Gastrocnemius medialis (tissue), 4 donors: ENCODE measurements at regions not wholly inside any gene's neighbourhood (a gene's known extent, or its start where the extent isn't known, plus 50 kb on each side); places are given as distances from the start of the nearest gene placed in this dataset.

ENCODE experiments used
- ATAC-seq, 2 donors: fragments of 150-250 bp; one replicate each; pipeline ENCODE4 v1.9.1; 2016
- DNase-seq, 2 donors: peaks; one replicate each; pipeline ENCODE4 v3.0.0-alpha.2; 2019
- H3K27ac ChIP-seq, 4 donors: fragments of 200-600 bp; sonication (generic); 1 replicate in 1 of 4; 2 replicates in 3 of 4; pipeline ENCODE4 v1.5.1; 2016 to 2018; ENCODE audit warnings: mild to moderate bottlenecking in 2 of 4, moderate library complexity in 1 of 4
- H3K27me3 ChIP-seq, 3 donors: fragments of 200-600 bp; sonication (generic) in 2 of 3; 1 replicate in 1 of 3; 2 replicates in 2 of 3; pipeline versions ENCODE4 v1.5.1 to v1.6.0; 2016 to 2019; ENCODE audit warnings: mild to moderate bottlenecking in 1 of 3, moderate library complexity in 1 of 3
- H3K36me3 ChIP-seq, 2 donors: fragments of 200-600 bp; sonication (generic) in 1 of 2; one replicate each; pipeline ENCODE4 v1.5.1; 2017 to 2018
- H3K4me1 ChIP-seq, 2 donors: fragments of 200-600 bp; sonication (generic) in 1 of 2; one replicate each; pipeline ENCODE4 v1.5.1; 2016 to 2017; ENCODE audit warnings: mild to moderate bottlenecking in 2 of 2
- H3K4me3 ChIP-seq, 4 donors: fragments of 200-600 bp; sonication (generic) in 3 of 4; 1 replicate in 1 of 4; 2 replicates in 3 of 4; pipeline ENCODE4 v1.5.1; 2016 to 2019; ENCODE audit warnings: mild to moderate bottlenecking in 2 of 4
- H3K9me3 ChIP-seq, 3 donors: fragments of 200-600 bp; sonication (generic) in 2 of 3; 1 replicate in 1 of 3; 2 replicates in 2 of 3; pipeline ENCODE4 v1.5.1; 2016 to 2019
- CTCF ChIP-seq, 5 experiments: fragments of 450-650 bp in 3 of 5; fragments of 200-600 bp in 2 of 5; sonication (generic) in 2 of 5; IDR thresholded peaks in 4 of 5; conservative IDR thresholded peaks in 1 of 5; 1 replicate in 4 of 5; 2 replicates in 1 of 5; pipeline ENCODE4 v1.5.1; 2016 to 2019; ENCODE audit warnings: antibody characterized with exemption in 5 of 5, mild to moderate bottlenecking in 3 of 5, moderate library complexity in 3 of 5
- POLR2A ChIP-seq, 2 donors: fragments of 450-650 bp; IDR thresholded peaks; one replicate each; pipeline ENCODE4 v1.6.1; 2017; ENCODE audit warnings: antibody characterized with exemption in 2 of 2, mild to moderate bottlenecking in 2 of 2, moderate library complexity in 2 of 2
- in situ Hi-C, 4 donors: fragments of 200-750 bp; cut with MboI; loops; one replicate each; pipeline versions ENCODE4 v1.15.0 to v1.8.0; 2017; ENCODE audit warnings: low sequenced_read_pairs in 4 of 4
- intact Hi-C: fragments of 100-400 bp; cut with DNase I; formaldehyde crosslinking; loops from one replicate; pipeline ENCODE4 v1.15.1; 2023; ENCODE audit warnings: low total_unique reads

- DNase-seq (no peak), ATAC-seq (no peak)
- H3K4me1 ChIP-seq, result no peaks in the 10 kb centered on the region
- intact Hi-C loops, result no loop called here
- H3K9me3 ChIP-seq, result no peaks in the 10 kb centered on the region
- no peaks in the 10 kb centered on the region for H3K27me3 ChIP-seq
- no peak overlapping the region for H3K27ac ChIP-seq
- in situ Hi-C loops, result no loop called here
- no peak overlapping the region for H3K4me3 ChIP-seq
- no peaks in the 10 kb centered on the region for H3K36me3 ChIP-seq
- no peak for TF ChIP-seq POLR2A (IDR thresholded peaks at IDR 0.05)
- TF ChIP-seq CTCF (IDR thresholded peaks at IDR 0.05 in 4 of 5, conservative IDR thresholded peaks at IDR 0.05 in 1 of 5), result no peak
Measured at GRCh38 chr2:139201516-139201915, 421.3 kb upstream of the NXPH2 start.

- in situ Hi-C loops (no loop called here), intact Hi-C loops (no loop called here)
- Histone ChIP-seq H3K36me3 (no peaks in the 10 kb centered on the region), H3K4me1 (no peaks in the 10 kb centered on the region), H3K27ac (no peak overlapping the region), H3K27me3 (no peaks in the 10 kb centered on the region), H3K9me3 (no peaks in the 10 kb centered on the region), H3K4me3 (no peak overlapping the region)
- ATAC-seq, result no peak
- no peak for DNase-seq
- TF ChIP-seq POLR2A (IDR thresholded peaks at IDR 0.05) (no peak), CTCF (IDR thresholded peaks at IDR 0.05 in 4 of 5, conservative IDR thresholded peaks at IDR 0.05 in 1 of 5) (no peak)
Measured at GRCh38 chr2:139196754-139197153, 416.6 kb upstream of the NXPH2 start.

- intact Hi-C loops, result no loop called here
- DNase-seq (no peak), ATAC-seq (no peak)
- Histone ChIP-seq H3K27me3 (no peaks in the 10 kb centered on the region), H3K9me3 (no peaks in the 10 kb centered on the region), H3K4me3 (no peak overlapping the region), H3K27ac (no peak overlapping the region), H3K36me3 (no peaks in the 10 kb centered on the region), H3K4me1 (no peaks in the 10 kb centered on the region)
- in situ Hi-C loops, result no loop called here
- TF ChIP-seq CTCF (IDR thresholded peaks at IDR 0.05 in 4 of 5, conservative IDR thresholded peaks at IDR 0.05 in 1 of 5) (no peak), POLR2A (IDR thresholded peaks at IDR 0.05) (no peak)
Measured at GRCh38 chr2:139194546-139194945, 414.4 kb upstream of the NXPH2 start.

GRCh38 chr2:139177041-139177440 is 396.9 kb upstream of the NXPH2 start:
- Histone ChIP-seq H3K36me3 (no peaks in the 10 kb centered on the region), H3K4me1 (no peaks in the 10 kb centered on the region), H3K27me3 (no peaks in the 10 kb centered on the region), H3K4me3 (no peak overlapping the region), H3K27ac (no peak overlapping the region), H3K9me3 (no peaks in the 10 kb centered on the region)
- DNase-seq (no peak), ATAC-seq (no peak)
- intact Hi-C loops (no loop called here), in situ Hi-C loops (no loop called here)
- no peak for TF ChIP-seq POLR2A (IDR thresholded peaks at IDR 0.05)
- TF ChIP-seq CTCF (IDR thresholded peaks at IDR 0.05 in 4 of 5, conservative IDR thresholded peaks at IDR 0.05 in 1 of 5), result no peak

GRCh38 chr2:139175510-139175909 is 395.3 kb upstream of the NXPH2 start:
- no peak overlapping the region for H3K4me3 ChIP-seq
- TF ChIP-seq POLR2A (IDR thresholded peaks at IDR 0.05) (no peak), CTCF (IDR thresholded peaks at IDR 0.05 in 4 of 5, conservative IDR thresholded peaks at IDR 0.05 in 1 of 5) (no peak)
- H3K27ac ChIP-seq, result no peak overlapping the region
- ATAC-seq (no peak), DNase-seq (no peak)
- in situ Hi-C loops (no loop called here), intact Hi-C loops (no loop called here)
- no peaks in the 10 kb centered on the region for H3K9me3 ChIP-seq
- no peaks in the 10 kb centered on the region for H3K27me3 ChIP-seq
- H3K36me3 ChIP-seq, result no peaks in the 10 kb centered on the region
- no peaks in the 10 kb centered on the region for H3K4me1 ChIP-seq
